NCI-H82 treated with DMSO at 0.1 percent for 48 hours (cell line): ENCODE measurements at regions not wholly inside any gene's neighbourhood (a gene's known extent, or its start where the extent isn't known, plus 50 kb on each side); places are given as distances from the start of the nearest gene placed in this dataset.

Experiments used
- DNase-seq: peaks from one replicate; lab custom pipeline; 2025; ENCODE audit not compliant: unreplicated experiment; lab: John Stamatoyannopoulos, UW

DNA sequence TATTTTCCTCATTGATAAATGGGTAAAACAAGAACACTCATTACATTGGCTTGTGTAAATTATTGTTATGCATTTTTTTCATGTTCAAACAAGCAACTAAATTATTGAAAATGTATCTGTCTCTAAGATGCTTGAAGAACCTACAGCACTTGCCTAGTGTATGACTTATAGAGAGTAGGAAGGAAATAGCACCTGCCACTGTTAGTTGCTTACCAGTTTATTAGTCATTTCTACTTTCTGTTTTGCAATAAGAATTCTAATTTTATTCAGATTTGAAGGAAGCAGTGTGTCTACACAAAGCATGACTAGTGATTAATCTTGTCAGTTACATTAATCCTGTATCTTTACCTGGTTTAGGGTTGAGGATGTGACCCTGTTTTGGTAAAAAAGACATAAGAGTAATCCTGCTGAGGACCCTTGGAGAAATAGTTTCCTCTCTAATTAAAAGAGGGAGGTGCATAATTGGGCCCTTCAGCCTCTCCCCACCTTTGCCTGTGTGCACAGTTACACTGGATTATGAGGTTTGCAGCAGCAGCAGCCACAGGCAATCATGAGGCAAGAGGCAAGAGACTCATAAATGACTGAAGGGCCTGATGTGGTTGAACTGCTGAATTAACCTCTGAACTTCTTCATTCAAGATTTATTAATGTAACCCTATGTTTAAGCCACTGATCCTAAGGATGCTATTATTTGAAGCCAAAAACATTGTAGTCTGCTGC lies 1202.1 kb downstream of the ADGRL3 start:
- DNase-seq: no peak

DNA sequence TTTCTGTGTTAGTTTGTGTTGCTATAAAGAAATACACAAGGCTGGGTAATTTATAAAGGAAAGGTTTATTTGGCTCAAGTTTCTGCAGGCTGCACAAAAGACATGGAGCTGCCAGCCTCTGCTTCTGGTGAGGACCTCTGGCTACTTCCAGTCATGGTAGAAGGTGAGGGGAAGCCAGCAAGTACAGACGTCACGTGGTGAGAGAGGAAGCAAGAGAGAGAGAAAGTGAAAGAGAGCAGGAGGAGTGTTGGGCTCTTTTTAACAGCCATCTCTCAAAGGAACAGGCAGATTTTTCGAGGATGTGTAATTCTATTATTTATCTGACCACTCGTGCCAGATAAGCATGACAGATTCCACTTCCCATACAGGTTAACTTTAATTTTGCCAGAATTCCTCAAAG lies 1199.1 kb downstream of the ADGRL3 start:
- no peak for DNase-seq

DNA sequence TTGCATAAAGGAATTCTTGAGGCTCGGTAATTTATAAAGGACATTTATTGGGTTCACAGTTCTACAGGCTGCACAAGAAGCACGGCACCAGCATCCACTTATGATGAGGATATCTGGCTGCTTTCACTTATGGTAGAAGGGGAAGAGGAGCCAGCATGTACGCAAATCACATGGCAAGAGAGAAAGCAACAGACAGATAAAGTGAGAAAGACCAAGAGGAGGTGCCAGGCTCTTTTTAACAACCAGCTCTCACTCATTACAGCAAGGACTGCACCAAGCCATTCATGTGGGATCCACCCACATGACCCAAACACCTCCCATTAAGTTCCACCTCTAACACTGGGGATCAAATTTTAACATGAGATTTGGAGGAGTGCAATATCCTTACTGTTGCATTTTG lies 1198.2 kb downstream of the ADGRL3 start:
- no peak for DNase-seq

DNA sequence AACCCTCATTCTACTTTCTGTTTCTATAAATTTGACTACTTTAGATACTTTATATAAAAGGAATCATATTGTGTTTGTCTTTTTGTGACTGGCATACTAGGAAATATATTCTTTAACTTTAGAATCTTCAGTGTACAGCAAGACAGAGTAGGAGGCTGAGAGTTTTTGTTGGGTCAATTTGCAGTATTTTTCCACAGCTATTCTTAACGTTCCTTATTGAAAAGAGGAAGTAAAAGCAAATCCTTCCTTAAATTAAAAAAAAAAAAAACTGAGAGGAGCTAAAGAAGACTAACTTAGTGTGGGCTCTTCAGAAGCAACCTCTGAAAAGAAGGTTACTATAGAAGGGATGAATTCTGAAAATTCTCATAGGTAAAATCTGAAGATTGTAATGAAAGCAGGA lies 1194.6 kb downstream of the ADGRL3 start:
- no peak for DNase-seq

DNA sequence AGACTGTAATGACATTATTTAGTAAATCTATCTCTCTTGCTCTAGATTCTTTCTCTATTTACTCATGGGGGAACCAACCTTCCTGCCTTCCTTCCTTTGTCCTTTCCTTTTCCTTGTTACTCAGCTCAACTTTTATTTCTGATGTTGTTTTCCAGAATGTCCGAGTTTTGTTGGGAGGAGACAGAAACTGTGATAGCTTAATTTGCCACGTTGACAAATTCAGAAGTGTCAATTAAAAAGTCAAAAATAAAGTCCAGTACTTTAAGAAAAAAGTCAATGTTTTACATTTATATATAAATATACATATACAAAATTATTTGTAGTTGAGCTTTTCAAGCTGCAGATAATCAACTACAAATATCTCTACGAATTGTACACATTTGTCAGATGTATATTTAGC lies 1187.7 kb downstream of the ADGRL3 start:
- DNase-seq: no peak

DNA sequence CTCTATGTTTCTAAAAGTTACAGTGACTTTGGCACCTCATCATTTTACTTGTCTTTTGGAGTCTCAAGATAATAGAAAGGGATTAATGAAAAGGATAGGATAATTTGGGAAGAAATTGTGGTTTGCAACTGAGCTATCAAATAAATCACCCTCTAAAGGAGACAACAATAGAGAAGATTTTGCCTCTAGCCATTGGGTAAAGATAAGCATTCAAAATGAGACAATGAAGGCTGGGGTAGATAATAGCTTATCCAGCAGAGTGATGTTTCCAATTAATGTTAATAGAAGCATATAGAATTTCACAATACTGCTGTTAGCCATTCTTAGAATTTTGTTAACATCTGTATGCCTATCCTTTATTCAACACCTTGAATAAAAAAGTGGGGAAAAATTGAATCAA lies 1177.6 kb downstream of the ADGRL3 start:
- DNase-seq: no peak

DNA sequence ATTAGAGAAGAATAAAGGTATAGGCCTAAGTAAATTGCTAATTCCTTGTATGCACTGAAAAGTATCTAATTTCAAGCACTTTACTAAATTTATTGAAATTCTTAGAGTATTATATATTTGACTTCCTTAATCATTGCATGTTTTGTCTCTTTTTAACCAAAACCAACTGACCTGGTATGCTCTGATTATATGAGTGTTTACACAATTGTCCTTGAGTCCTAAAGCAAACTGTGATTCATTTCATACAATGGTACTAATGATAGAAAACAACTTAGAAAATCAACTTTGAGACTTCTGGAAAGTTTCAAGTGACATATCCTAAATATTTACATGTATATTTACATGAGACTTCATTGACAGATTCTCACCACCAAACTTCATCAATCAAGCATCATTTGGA lies 1177.1 kb downstream of the ADGRL3 start:
- DNase-seq: no peak

DNA sequence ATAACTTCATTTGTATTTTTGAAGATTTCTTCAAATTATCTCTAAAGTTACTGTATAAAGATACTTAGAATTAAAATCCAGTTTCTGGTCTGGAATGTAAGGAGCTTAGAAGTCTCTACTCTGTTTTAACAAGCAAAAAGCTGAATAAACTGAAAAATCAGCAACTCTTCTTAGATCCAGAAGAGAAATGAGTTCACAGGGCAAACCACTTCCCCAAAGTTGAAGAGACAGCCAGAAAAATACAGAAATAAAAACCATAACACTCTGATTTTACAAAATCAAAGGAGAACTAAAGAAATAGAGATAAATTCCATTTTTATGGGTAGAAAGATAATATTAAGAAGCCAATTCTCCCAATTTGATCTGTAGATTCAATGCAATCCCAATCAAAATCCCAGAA lies 1166.8 kb downstream of the ADGRL3 start:
- no peak for DNase-seq

DNA sequence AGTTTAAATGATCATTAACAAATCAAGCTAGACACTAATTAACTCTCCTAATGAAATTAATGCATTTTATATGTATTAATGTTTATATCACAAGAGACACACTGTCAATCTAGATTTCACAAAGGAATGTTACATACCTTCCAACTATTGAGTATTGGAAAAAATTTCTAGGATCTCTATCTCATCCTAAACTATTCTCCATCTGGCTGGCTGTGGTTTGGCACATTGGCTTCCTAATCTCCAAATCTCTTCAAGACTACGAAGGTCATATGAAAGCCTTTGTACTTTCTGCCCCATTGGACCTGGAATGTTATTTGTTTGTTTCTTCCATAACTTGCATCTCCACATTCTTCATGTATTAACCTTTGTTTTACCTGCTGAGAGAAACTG lies 1160.0 kb downstream of the ADGRL3 start:
- DNase-seq: no peak

DNA sequence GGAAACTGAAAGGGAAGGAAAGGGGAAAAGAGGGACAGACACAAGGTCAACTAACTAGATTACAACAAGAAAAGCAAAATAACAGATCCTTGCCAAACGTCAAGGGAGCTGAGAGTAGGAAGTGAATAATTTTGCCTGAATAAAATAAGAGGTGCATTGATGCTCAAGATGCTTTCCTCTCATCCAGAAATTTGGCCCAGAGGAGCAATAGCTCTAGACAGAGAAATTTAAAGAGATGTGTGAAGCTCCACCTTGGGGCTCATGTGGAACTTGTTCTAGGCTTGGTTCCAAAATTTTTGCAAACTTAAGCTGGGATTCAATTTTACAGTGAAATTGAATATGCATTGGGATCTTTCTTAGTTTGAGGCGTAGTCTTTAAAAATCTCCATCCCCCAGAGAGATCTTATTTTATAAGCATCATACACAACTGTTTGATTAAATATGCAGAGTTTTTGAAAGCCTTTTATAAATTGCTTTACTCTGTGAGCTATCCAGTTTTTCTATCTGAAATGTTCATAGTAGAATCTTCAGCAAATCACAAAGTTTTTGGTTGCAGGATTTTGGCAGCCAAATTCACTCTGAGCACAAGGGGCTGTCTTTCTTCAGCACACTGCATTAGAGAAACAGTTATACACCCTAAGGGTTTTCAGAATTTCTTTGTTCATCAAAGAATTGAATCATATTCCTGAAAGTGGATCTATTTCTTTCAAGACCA lies 1159.5 kb downstream of the ADGRL3 start:
- no peak for DNase-seq

DNA sequence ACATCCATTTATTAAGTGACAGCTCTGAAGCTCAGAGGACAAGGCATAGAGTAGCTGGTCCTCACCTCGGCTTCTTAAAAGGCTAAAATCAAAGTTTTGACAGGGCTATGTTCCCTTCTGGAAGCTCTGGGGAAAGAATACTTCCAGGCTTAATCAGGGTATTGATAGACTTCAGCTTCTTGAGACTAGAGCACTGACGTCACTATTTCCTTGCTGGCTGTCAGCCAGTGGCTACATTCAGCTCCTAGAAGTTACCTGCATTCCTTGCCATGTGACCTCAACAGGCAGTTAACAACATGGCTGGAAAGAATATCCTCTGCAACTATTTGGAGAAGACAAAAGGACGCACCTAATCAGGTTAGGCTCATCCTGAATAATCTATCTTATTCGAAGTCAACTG lies 1144.8 kb downstream of the ADGRL3 start:
- no peak for DNase-seq

DNA sequence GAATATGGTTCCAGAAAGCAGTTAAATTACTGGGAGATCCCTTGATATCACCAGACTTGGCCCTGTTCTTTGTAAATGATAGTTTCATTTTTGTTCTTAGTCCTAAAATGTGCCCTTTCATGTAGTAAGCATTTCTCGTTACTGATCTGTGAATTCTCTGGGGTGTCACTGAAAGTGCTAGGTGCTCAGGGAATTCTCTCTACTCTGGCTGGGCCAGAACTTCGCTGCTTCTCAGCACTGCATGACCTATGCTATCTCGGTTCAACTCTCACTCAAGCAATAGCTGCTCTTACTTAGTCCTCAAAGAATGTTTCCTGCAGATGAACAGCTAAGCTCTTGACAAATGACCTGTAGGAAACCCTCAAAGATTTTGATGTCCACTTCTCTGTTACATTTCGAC lies 1144.3 kb downstream of the ADGRL3 start:
- DNase-seq: no peak

DNA sequence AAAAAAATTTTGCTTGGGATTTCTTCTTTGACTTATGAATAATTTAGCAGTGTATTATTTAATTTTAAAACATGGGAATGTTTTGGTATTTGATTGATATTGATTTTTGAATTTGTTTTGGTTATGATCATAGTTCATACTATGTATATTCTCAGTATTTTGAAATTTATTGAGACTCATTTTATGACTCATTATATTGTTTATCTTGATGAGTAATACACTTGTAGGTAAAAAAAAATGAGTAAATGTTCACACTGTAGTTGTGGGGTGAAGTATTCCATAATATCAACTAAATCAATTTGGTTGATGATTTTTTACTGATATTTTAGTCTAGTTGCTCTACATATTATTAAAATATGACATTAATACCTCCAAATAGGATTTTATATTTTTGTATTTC lies 1142.2 kb downstream of the ADGRL3 start:
- DNase-seq: no peak

DNA sequence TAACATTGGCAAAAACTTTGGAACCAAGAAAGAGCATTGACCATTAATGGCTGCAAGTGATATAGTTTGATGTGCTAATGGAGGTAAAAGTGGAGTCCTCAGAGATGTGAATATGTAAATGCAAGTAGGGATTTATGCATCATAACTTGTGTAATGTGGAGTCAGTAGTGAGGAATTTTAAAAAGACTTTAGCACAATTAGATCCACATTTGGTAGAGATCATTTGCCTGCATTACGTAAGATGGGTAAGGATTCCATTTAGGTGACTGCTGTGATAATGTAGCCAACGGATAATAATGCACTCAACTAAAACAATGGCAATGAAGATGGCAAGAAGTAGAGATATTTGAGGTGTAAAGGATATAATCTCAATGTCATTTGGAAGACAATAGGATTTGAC lies 1128.4 kb downstream of the ADGRL3 start:
- no peak for DNase-seq

DNA sequence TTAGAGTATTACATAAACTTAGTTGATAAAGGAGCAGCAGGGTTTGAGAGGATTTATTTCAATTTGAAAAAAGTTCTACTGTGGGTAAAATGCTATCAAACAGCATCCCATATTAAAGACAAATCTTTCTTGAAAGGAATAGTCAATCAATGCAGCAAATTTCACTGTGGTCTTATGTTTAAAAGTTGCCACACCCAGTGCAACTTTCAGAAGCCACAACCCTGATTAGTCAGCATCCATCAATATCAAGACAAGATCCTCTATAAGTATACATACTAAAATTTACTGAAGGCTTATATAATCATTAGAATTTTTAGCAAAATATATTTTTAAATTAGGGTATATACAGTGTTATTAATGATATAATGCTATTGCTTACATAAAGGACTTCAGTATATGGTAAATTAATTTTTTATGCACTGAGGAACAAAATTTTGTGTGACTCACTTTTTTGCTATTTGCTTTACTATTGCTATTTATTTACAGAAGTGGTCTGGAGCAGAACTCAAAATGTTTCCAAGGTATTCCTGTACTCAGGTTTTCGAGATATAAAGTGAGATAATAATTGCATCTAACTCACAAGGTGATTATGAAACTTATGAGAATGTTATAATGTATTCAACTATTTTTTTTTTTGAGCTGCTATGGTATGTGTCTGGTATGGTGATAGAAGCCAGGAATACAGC lies 1127.6 kb downstream of the ADGRL3 start:
- no peak for DNase-seq

DNA sequence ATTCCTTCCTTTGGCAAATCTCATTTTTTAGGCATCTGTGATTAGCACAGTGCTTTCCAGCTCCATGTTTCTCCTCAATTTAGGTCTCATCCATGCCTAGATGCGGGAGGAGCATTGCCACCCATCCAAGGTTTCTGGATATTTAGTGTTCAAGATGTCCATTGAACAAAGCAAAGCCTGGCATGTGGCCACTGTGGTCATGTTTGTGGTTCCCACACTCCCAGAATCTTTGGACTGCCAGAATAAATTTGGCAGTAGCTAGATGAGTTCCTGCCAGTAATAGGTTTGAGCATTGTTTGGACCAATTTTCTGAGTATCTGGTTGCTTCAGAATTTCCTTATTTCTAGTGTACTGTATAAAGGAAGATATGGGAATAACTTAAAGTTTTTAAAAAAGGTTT lies 1124.1 kb downstream of the ADGRL3 start:
- DNase-seq: no peak

DNA sequence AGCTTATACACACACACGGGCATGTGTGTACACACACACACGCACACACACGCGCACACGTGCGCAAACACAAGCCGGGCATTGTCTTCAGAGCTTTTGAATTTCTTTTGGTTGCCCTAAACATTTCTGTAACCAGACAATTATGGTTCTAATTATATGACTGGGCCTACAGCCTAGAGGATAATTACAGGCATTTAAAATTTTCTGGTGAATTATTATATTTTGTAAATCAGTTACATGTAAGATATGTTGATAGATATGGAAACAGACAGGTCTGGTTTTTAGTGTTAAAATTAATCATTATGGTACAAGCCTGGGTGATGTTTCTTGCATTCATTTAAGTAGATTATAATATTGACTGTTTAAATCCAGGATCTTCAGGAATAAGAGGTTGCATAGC lies 1120.5 kb downstream of the ADGRL3 start:
- DNase-seq: no peak

DNA sequence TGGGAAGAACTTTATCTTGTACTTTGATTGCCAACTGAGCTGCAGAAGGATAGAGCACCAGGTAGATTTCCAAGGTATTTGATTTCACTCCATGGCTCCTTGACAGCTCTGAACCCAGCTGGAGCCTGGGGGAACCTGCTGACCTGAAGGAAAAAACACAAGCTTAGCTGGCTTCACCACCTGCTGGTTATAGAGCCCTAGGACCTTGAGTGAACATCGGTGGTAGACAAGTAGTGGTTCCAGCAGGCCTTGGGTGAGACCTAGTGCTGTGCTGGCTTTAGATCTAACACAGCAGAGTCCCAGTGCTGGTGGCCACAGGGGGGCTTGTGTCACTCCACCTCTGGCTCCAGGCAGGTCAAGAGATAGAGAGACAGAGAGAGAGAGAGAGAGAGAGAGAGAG lies 1102.6 kb downstream of the ADGRL3 start:
- no peak for DNase-seq

DNA sequence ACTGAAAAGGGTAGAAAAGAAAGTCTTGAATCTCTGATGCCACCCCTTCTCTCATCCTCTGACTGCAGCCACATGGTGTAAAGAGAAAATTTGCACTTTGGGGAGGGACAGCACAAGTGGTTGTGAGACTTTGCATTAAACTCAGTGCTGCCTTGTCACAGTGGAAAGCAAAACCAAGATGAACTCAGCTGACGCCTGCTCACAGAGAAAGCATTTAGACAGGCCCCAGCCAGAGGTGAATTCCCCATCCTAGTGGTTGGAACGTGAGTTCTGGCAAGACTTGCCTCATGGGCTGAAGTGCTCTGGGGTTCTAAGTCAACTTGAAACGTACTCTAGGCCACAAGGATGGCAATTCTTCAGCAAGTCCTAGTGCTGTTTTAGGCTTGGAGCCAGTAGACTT lies 1101.4 kb downstream of the ADGRL3 start:
- DNase-seq: no peak

DNA sequence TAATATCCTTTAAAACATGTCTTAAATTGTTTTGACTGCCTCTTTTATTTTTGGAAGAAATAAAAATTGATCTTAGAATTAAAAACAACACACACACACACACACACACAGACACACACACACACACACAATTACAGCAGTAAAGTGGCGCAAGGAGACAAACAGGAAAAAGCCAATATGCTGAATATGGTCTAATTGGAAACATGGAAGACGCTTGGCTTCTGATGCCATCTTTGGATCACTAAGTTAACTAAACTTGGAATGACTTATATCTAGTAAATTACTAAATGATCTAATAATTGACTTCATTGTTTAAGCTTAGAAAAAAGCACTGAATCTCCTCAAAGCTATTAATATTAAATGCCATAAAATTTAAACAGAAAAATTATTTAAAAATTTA lies 1093.4 kb downstream of the ADGRL3 start:
- DNase-seq: no peak

DNA sequence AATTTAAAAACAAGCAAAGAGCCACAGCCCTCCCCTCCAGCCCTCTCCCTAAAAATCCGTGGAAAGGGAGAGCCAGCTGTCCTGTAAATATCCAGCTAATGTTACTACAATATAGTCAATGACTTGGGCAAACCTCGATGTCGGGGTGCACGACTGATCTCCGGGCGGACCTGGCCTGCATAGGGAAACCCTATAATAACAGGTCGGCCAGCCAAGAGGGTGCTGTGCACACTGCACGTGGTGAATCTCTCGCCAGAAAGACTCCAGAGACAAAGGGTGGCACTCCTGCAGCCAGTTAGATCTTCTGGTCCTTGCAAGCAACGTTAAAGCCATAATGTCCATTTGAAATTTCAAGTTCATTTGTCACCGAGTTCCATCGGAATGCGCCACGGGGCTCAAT lies 1092.8 kb downstream of the ADGRL3 start:
- DNase-seq: no peak

DNA sequence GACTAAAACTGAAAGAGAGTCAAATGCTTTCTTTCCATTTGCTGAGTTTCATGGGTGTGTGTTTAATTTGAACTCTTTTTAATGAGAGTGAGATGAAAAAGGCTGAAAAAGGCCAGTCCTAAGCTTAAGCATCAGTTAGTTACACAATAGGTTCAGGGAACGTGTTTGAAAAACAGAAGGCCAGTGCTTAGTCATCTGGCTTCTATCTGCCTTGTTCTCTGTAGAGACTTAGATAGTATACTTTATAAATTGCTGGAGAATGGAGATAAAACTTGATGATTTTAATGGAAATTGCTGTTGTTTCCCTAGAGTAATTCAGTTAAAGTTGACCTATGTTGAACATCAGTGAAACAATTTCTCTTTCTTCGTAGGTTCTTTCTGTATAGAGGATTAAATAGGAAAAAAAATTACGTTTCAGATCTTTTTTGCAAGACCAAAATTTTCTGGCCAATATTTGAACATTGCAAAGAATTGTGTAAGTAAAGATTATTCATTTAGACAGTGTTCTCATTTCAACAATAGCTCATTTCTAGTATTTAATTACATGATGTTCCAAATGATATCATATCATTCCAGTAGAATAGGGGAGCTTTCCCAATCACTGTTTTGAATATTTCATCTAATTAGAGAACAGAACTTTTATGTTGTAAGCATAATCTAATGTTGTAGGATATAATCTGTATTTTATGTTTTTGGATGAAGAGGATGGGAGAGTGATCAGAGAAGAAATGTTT lies 1088.8 kb downstream of the ADGRL3 start:
- DNase-seq: no peak
